A673 (cell line): ENCODE measurements at regions not wholly inside any gene's neighbourhood (a gene's known extent, or its start where the extent isn't known, plus 50 kb on each side); places are given as distances from the start of the nearest gene placed in this dataset.

Experiments
- BruUV-seq: library from RNA; stranded (reverse); fragments of 400-500 nt; replicated peaks from 2 replicates; lab custom pipeline; 2021; lab: Mats Ljungman, UMichigan
- CTCF ChIA-PET: fragments of 300-600 bp; sonication (Branson Sonifier 250); formaldehyde crosslinking; loops from one replicate; lab custom pipeline; 2022; ENCODE audit warnings: antibody characterized with exemption; lab: Charles Lee
- POLR2A ChIA-PET: fragments of 300-600 bp; sonication (Branson Sonifier 250); formaldehyde crosslinking; loops from one replicate; lab custom pipeline; 2022; ENCODE audit warnings: antibody characterized with exemption; ENCODE audit not compliant: low non-redundant PET; lab: Charles Lee
- DNase-seq: peaks from one replicate; pipeline ENCODE4 v3.0.0-alpha.2; 2015; ENCODE audit warnings: low spot score
- H3K27ac ChIP-seq: fragments of 200-600 bp; sonication (generic); 2 replicates; pipeline ENCODE4 v1.5.1; 2016; ENCODE audit warnings: mixed run types, low read depth, mild to moderate bottlenecking, mixed read lengths, antibody characterized with exemption, low read length; ENCODE audit not compliant: poor library complexity, severe bottlenecking
- H3K27me3 ChIP-seq: fragments of 200-600 bp; sonication (generic); replicated peaks from 2 replicates; pipeline ENCODE4 v1.6.1; 2017; ENCODE audit warnings: mixed run types, low read depth, mild to moderate bottlenecking, mixed read lengths, antibody characterized with exemption, low read length; ENCODE audit not compliant: insufficient read depth, poor library complexity
- H3K36me3 ChIP-seq: fragments of 200-600 bp; sonication (generic); 2 replicates; pipeline ENCODE4 v1.6.1; 2016; ENCODE audit warnings: mixed run types, mild to moderate bottlenecking, mixed read lengths, antibody characterized with exemption, low read length; ENCODE audit not compliant: insufficient read depth, poor library complexity, severe bottlenecking
- H3K4me1 ChIP-seq: fragments of 200-600 bp; sonication (generic); 2 replicates; pipeline ENCODE4 v1.6.1; 2017; ENCODE audit warnings: mixed run types, mild to moderate bottlenecking, mixed read lengths, antibody characterized with exemption, low read length; ENCODE audit not compliant: insufficient read depth, poor library complexity, severe bottlenecking
- H3K4me3 ChIP-seq: fragments of 200-600 bp; sonication (generic); 2 replicates; pipeline ENCODE4 v1.5.1; 2016; ENCODE audit warnings: low read depth, mixed run types, mild to moderate bottlenecking, mixed read lengths, low read length; ENCODE audit not compliant: poor library complexity, severe bottlenecking
- H3K9me3 ChIP-seq: fragments of 200-600 bp; sonication (generic); 2 replicates; pipeline ENCODE4 v1.6.1; 2016; ENCODE audit warnings: mixed run types, low read depth, mild to moderate bottlenecking, mixed read lengths, antibody characterized with exemption, low read length; ENCODE audit not compliant: poor library complexity, severe bottlenecking
- EZH2 ChIP-seq: fragments of 200-600 bp; sonication (generic); IDR thresholded peaks from 2 replicates; pipeline ENCODE4 v1.6.1; 2017; ENCODE audit warnings: borderline replicate concordance, low read depth, mild to moderate bottlenecking, mixed read lengths, antibody characterized with exemption, low read length; ENCODE audit not compliant: poor library complexity, severe bottlenecking
- intact Hi-C: fragments of 100-400 bp; cut with micrococcal nuclease; formaldehyde crosslinking; loops from one replicate; pipeline ENCODE4 v1.10.0; 2022; ENCODE audit not compliant: unreplicated experiment
- TF ChIP-seq, protein P1 (sequence below): fragments of 300-800, 200-600 bp; sonication (generic); conservative IDR thresholded peaks from 2 replicates; pipeline ENCODE4 v1.5.1; 2017; ENCODE audit warnings: low read depth, mild to moderate bottlenecking, antibody characterized with exemption, low read length, moderate library complexity, mixed read lengths

DNA sequence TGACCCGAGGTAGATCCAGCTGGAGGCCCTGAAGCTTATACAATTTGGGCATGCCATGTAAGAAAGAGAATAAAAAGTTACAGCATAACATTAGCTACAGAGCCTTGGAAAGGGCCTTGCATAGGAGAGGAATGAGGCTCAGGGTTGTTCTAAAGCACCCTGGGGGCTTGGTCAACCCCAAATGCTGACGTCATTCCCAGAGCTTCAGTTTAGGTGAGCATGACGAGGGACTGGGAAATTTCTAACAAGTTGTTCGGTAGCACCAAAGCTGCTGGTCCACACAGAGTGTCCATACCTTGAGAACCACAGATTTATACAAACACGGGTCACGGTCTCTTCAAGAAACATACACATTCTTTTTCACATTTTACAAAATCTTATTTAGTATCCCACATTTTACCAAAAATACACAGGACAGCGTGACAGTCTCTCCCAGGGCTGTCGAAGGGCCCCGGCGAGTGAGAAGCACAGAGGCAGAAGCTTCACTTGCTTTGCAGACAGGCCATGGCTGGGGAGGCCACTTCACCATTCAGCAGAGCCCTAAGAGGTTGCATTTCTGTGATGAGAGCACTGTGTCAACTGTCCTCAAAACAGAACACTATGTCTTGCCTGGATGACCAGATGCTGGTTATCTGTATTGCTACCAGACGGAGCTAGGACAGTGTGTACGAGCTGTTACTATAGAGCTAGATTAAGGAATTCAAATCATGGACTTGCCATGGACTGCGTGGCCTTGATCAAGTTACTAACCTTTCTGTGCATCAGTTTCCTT is 68.2 kb upstream of the ARRDC4 start:
- no peak overlapping the region for H3K27ac ChIP-seq
- intact Hi-C loops: no loop called here
- CTCF ChIA-PET: no interaction called here
- no peak overlapping the region for H3K4me3 ChIP-seq
- POLR2A ChIA-PET: no interaction called here
- BruUV-seq: no TSS peak
- peaks cover 8% of the 10 kb centered on the region for H3K27me3 ChIP-seq
- no peak for TF ChIP-seq EZH2
- TF ChIP-seq, protein P1, sequence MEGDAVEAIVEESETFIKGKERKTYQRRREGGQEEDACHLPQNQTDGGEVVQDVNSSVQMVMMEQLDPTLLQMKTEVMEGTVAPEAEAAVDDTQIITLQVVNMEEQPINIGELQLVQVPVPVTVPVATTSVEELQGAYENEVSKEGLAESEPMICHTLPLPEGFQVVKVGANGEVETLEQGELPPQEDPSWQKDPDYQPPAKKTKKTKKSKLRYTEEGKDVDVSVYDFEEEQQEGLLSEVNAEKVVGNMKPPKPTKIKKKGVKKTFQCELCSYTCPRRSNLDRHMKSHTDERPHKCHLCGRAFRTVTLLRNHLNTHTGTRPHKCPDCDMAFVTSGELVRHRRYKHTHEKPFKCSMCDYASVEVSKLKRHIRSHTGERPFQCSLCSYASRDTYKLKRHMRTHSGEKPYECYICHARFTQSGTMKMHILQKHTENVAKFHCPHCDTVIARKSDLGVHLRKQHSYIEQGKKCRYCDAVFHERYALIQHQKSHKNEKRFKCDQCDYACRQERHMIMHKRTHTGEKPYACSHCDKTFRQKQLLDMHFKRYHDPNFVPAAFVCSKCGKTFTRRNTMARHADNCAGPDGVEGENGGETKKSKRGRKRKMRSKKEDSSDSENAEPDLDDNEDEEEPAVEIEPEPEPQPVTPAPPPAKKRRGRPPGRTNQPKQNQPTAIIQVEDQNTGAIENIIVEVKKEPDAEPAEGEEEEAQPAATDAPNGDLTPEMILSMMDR: no peak
- no peaks in the 10 kb centered on the region for H3K4me1 ChIP-seq
- H3K9me3 ChIP-seq: no peaks in the 10 kb centered on the region
- DNase-seq: no peak
- H3K36me3 ChIP-seq: no peaks in the 10 kb centered on the region

- TF ChIP-seq, protein P1: no peak
- no peak for TF ChIP-seq EZH2
- Histone ChIP-seq H3K9me3 (no peaks in the 10 kb centered on the region), H3K36me3 (no peaks in the 10 kb centered on the region), H3K27me3 (peaks cover 6% of the 10 kb centered on the region), H3K4me1 (no peaks in the 10 kb centered on the region), H3K27ac (no peak overlapping the region), H3K4me3 (no peak overlapping the region)
- intact Hi-C loops: no loop called here
- no peak for DNase-seq
- POLR2A ChIA-PET: no interaction called here
- CTCF ChIA-PET: no interaction called here
- BruUV-seq: no TSS peak
Observed at GRCh38 chr15:97893967-97894366, 66.5 kb upstream of the ARRDC4 start.

DNA sequence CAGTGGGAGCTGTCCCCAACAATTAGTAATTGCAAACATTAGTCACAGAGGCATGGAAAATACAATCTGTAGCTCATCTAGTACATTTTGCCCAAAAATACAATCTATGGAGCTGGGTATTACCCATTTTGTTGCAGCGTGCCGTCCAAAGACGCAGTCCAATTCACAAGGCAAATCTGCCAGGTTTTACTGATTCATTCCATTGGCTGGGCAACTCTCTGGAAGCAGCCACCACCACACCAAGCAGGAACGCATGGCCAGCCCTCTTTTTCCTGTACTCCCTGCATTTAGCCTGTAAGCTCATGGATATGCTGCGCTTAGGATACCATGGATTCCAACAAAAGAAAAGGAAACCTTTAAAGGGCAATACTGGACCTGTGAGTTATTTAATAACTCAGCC is 60.5 kb upstream of the ARRDC4 start:
- no peak overlapping the region for H3K27ac ChIP-seq
- no peak for DNase-seq
- no peaks in the 10 kb centered on the region for H3K9me3 ChIP-seq
- intact Hi-C loops: no loop called here
- TF ChIP-seq, protein P1: no peak
- TF ChIP-seq EZH2: no peak
- H3K27me3 ChIP-seq: no peaks in the 10 kb centered on the region
- no peak overlapping the region for H3K4me3 ChIP-seq
- POLR2A ChIA-PET: no interaction called here
- no peaks in the 10 kb centered on the region for H3K36me3 ChIP-seq
- CTCF ChIA-PET: interaction anchor here (1.2 kb wide), 1 partner anchor 7 kb away, joined by 3 read pairs; no protein-coding TSS in a partner anchor
- H3K4me1 ChIP-seq: peaks cover 3% of the 10 kb centered on the region
- no TSS peak for BruUV-seq
